ENCODE measurements at regions not wholly inside any gene's neighbourhood (a gene's known extent, or its start where the extent isn't known, plus 50 kb on each side); places are given as distances from the start of the nearest gene placed in this dataset.
A peak's percentile ranks its signal among the peaks of the same experiment; 100 is the strongest.

DNA sequence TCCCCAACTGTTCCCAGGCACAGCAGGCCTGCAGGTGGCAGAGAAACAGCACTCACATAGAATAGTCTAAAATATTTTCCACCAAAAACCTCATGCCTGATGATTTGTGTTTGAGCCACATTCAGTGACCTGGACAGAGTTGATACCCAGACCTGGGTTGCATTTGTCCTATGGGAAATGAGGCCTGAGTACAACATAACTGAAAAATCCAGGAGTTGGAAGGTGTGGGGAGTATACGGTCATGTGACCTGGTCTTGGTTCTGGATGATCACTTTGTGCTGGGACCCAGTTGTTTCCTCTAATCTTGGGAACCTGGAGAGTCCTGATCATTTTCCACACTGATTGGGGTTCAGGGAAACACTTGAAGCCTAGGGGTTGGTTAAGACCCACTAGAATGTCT is 200.3 kb upstream of the MPHOSPH6 start:
- TF ChIP-seq, protein P1, sequence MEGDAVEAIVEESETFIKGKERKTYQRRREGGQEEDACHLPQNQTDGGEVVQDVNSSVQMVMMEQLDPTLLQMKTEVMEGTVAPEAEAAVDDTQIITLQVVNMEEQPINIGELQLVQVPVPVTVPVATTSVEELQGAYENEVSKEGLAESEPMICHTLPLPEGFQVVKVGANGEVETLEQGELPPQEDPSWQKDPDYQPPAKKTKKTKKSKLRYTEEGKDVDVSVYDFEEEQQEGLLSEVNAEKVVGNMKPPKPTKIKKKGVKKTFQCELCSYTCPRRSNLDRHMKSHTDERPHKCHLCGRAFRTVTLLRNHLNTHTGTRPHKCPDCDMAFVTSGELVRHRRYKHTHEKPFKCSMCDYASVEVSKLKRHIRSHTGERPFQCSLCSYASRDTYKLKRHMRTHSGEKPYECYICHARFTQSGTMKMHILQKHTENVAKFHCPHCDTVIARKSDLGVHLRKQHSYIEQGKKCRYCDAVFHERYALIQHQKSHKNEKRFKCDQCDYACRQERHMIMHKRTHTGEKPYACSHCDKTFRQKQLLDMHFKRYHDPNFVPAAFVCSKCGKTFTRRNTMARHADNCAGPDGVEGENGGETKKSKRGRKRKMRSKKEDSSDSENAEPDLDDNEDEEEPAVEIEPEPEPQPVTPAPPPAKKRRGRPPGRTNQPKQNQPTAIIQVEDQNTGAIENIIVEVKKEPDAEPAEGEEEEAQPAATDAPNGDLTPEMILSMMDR (IDR thresholded peaks at IDR 0.05; ENCODE audit: low read depth, low read length, missing control alignments), result no peak

DNA sequence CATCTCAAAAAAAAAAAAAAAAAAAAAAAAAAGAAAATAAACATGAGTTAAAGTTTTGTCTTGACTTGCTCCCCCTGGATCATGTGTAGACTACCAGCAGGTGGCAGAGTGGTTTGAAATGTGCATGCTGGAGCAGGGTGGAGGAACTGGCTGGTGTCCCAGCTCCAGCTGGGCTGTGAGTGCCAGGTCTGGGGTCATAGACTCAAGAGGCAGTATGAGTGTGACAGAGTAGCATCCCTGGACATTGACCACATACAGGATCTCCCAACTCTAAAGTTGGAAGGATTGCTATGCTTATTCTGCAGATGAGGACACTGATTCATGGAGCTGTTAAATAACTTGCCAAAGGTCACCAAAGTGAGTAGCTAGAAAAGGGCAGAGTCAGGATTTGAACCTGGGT is 198.0 kb upstream of the MPHOSPH6 start:
- no peak overlapping the region for H3K4me3 ChIP-seq (ENCODE audit: low read depth, low read length)
- DNase-seq (ENCODE audit: low read depth), result no peak
- TF ChIP-seq, protein P1 (IDR thresholded peaks at IDR 0.05; ENCODE audit: low read depth, low read length, missing control alignments), result peak; percentile 40

More for the DNA sequence above, 200.3 kb upstream of the MPHOSPH6 start:
- H3K4me3 ChIP-seq (ENCODE audit: low read depth, low read length), result no peak overlapping the region
- no peak for DNase-seq (ENCODE audit: low read depth)

DNA sequence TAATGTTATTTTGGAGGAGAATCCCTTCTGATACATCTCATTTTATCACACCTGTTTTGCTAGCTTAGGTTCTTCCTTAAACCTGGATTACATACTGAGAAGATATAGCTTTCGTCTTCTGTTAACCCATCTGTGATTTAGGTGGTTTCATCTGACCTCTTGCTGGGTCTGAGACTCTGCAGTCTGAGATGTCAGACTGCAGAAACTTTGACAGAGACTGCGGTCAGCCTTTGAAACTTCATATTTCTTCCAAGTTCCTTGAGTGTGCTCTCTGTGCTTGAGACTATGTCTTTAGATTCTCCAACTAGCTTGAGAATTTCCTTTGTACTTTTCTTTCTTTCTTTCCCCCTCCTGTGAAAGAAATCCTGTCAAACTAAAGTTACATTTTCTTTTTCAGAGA is 196.4 kb upstream of the MPHOSPH6 start:
- H3K4me3 ChIP-seq (ENCODE audit: low read depth, low read length), result no peak overlapping the region
- no peak for DNase-seq (ENCODE audit: low read depth)
- TF ChIP-seq, protein P1 (IDR thresholded peaks at IDR 0.05; ENCODE audit: low read depth, low read length, missing control alignments), result no peak

DNA sequence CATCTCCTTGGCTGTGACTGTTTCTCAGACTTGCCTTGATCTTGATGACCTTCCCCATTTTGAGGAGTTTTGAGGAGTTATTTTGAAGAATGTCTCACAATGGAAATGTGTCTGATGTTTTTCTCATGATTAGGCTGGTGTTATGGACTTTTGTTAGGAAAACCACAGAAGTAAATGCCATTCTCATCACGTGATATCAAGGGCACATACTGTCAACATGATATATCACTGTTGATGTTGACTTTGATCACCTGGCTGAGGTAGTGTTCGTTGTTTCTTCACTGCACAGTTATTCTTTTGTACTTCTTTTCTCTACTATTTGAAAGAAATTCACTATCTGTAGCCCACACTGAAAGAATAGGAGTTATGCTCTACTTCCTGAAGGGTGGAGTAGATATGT is 194.7 kb upstream of the MPHOSPH6 start:
- TF ChIP-seq, protein P1 (IDR thresholded peaks at IDR 0.05; ENCODE audit: low read depth, low read length, missing control alignments), result no peak
- H3K4me3 ChIP-seq (ENCODE audit: low read depth, low read length), result no peak overlapping the region
- no peak for DNase-seq (ENCODE audit: low read depth)

DNA sequence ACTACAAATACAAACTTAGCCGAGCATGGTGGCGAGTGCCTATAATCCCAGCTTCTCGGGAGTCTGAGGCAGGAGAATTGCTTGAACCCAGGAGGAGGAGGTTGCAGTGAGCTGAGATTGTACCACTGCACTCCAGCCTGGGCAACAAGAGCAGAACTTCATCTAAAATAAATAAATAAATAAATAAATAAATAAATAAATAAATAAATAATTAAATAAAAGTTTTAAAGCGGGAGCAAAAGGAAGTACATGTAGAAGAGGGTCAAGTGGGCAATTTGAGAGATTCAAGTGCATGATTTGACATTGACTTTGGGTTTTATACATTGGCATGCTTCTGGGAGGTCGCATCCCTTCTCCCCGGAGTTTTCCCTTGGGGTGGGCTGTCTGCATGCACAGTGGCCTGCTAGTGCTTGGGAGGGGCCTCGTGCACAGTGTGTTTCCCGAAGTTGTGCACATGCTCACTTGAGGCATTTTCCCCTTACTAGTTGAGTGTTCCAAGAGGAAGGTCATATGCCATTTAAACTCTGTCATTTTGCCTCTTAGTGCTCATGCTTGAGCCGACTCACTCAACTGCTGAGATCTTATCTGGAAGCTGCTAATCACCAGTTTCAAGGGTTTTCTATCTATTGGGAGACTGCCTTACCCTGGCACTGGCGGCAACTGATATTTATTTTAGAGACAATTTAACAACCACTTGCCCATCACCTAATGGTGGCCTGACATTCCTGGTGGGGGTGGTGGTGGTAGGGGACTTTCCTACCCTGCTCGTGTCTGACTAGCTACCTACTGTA is 193.2 kb upstream of the MPHOSPH6 start:
- no peak for DNase-seq (ENCODE audit: low read depth)
- no peak overlapping the region for H3K4me3 ChIP-seq (ENCODE audit: low read depth, low read length)
- TF ChIP-seq, protein P1 (IDR thresholded peaks at IDR 0.05; ENCODE audit: low read depth, low read length, missing control alignments), result no peak

DNA sequence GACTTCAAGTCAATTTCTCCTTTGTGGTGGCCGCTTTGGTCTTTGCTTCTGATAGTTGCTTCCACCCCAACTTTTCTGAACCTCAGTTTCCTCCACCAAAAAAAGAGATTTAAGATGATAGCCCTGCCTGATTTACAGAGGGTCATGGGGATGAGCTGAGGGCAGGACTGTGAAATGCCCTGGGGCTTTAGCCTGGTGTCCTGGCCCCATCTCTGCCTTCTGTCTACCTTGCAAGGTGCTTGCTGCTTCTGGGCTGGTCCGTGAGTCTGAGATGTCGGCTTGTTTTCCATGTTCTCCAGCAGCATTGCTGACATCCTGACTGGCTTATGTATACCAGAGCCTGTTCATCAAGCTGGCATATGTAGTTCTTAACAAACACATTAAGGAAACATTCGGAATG is 191.9 kb upstream of the MPHOSPH6 start:
- no peak overlapping the region for H3K4me3 ChIP-seq (ENCODE audit: low read depth, low read length)
- TF ChIP-seq, protein P1 (IDR thresholded peaks at IDR 0.05; ENCODE audit: low read depth, low read length, missing control alignments), result no peak
- DNase-seq (ENCODE audit: low read depth), result no peak
